Osteoblast (primary cell): ENCODE measurements at regions not wholly inside any gene's neighbourhood (a gene's known extent, or its start where the extent isn't known, plus 50 kb on each side); places are given as distances from the start of the nearest gene placed in this dataset.

ENCODE experiments used
- DNase-seq: peaks from one replicate; pipeline ENCODE4 v3.0.0; 2011; ENCODE audit warnings: low spot score, mixed read lengths; ENCODE audit not compliant: insufficient read length; ENCODE audit errors: missing footprints
- H2AFZ ChIP-seq: 2 replicates; pipeline ENCODE4 v1.6.0; 2011; ENCODE audit warnings: mild to moderate bottlenecking, low read length
- H3K27ac ChIP-seq: 2 replicates; pipeline ENCODE4 v1.5.1; 2011; ENCODE audit warnings: mild to moderate bottlenecking, low read depth, low read length, moderate library complexity
- H3K27me3 ChIP-seq: 2 replicates; pipeline ENCODE4 v1.6.0; 2012; ENCODE audit warnings: mild to moderate bottlenecking, control low read depth, inconsistent platforms, low read length, moderate library complexity; ENCODE audit not compliant: insufficient read depth
- H3K36me3 ChIP-seq: 2 replicates; pipeline ENCODE4 v1.5.1; 2011; ENCODE audit warnings: mild to moderate bottlenecking, low read length, control low read depth, moderate library complexity; ENCODE audit not compliant: insufficient read depth
- H3K4me1 ChIP-seq: 2 replicates; pipeline ENCODE4 v1.5.1; 2011; ENCODE audit warnings: mild to moderate bottlenecking, low read length, control low read depth, moderate library complexity; ENCODE audit not compliant: insufficient read depth
- H3K4me2 ChIP-seq: 2 replicates; pipeline ENCODE4 v1.6.0; 2011; ENCODE audit warnings: mild to moderate bottlenecking, low read length; ENCODE audit not compliant: insufficient read depth
- H3K4me3 ChIP-seq: fragments of 200-600 bp; sonication (generic); 3 replicates; pipeline ENCODE4 v1.5.1; 2012; ENCODE audit warnings: mild to moderate bottlenecking, low read length, inconsistent platforms; ENCODE audit not compliant: insufficient read depth
- H3K79me2 ChIP-seq: 2 replicates; pipeline ENCODE4 v1.6.0; 2012; ENCODE audit warnings: mild to moderate bottlenecking, low read length, control low read depth, inconsistent platforms; ENCODE audit not compliant: insufficient read depth
- H3K9me3 ChIP-seq: 2 replicates; pipeline ENCODE4 v1.5.1; 2011; ENCODE audit warnings: low read depth, low read length, control low read depth
- H4K20me1 ChIP-seq: 2 replicates; pipeline ENCODE4 v1.6.0; 2012; ENCODE audit warnings: mild to moderate bottlenecking, low read length, control low read depth; ENCODE audit not compliant: insufficient read depth
- CTCF ChIP-seq: IDR thresholded peaks from 2 replicates; pipeline ENCODE4 v1.5.1; 2011; ENCODE audit warnings: mild to moderate bottlenecking, low read depth, low read length, moderate library complexity; ENCODE audit errors: extremely low read depth

- no peaks in the 10 kb centered on the region for H3K79me2 ChIP-seq
- no peak overlapping the region for H3K27ac ChIP-seq
- no peak overlapping the region for H3K4me3 ChIP-seq
- no peaks in the 10 kb centered on the region for H3K4me1 ChIP-seq
- H3K9me3 ChIP-seq = no peaks in the 10 kb centered on the region
- H3K27me3 ChIP-seq = no peaks in the 10 kb centered on the region
- H3K36me3 ChIP-seq = no peaks in the 10 kb centered on the region
- H2AFZ ChIP-seq = no peak overlapping the region
- no peak for DNase-seq
- no peak for TF ChIP-seq CTCF
- H4K20me1 ChIP-seq = no peaks in the 10 kb centered on the region
- H3K4me2 ChIP-seq = no peak overlapping the region
Measured at GRCh38 chr11:91587131-91587530, 637.5 kb upstream of the FAT3 start.

GRCh38 chr11:91585035-91585801, 639.4 kb upstream of the FAT3 start:
- no peak overlapping the region for H2AFZ ChIP-seq
- H4K20me1 ChIP-seq = no peaks in the 10 kb centered on the region
- H3K27ac ChIP-seq = no peak overlapping the region
- no peak overlapping the region for H3K4me3 ChIP-seq
- TF ChIP-seq CTCF = no peak
- no peaks in the 10 kb centered on the region for H3K36me3 ChIP-seq
- DNase-seq = no peak
- no peak overlapping the region for H3K4me2 ChIP-seq
- no peaks in the 10 kb centered on the region for H3K4me1 ChIP-seq
- H3K79me2 ChIP-seq = no peaks in the 10 kb centered on the region
- H3K9me3 ChIP-seq = no peaks in the 10 kb centered on the region
- no peaks in the 10 kb centered on the region for H3K27me3 ChIP-seq

GRCh38 chr11:91563176-91563575, 661.4 kb upstream of the FAT3 start:
- Histone ChIP-seq H3K4me2 (no peak overlapping the region), H4K20me1 (no peaks in the 10 kb centered on the region), H3K9me3 (peaks cover 7% of the 10 kb centered on the region), H3K36me3 (no peaks in the 10 kb centered on the region), H3K27me3 (no peaks in the 10 kb centered on the region), H3K27ac (no peak overlapping the region), H3K79me2 (no peaks in the 10 kb centered on the region), H3K4me3 (no peak overlapping the region), H2AFZ (no peak overlapping the region), H3K4me1 (no peaks in the 10 kb centered on the region)
- TF ChIP-seq CTCF = no peak
- DNase-seq = no peak

- no peak overlapping the region for H3K27ac ChIP-seq
- H3K9me3 ChIP-seq = peaks cover 7% of the 10 kb centered on the region
- H2AFZ ChIP-seq = no peak overlapping the region
- H4K20me1 ChIP-seq = no peaks in the 10 kb centered on the region
- DNase-seq = no peak
- no peak overlapping the region for H3K4me2 ChIP-seq
- H3K36me3 ChIP-seq = no peaks in the 10 kb centered on the region
- no peaks in the 10 kb centered on the region for H3K4me1 ChIP-seq
- no peaks in the 10 kb centered on the region for H3K79me2 ChIP-seq
- TF ChIP-seq CTCF = no peak
- no peak overlapping the region for H3K4me3 ChIP-seq
- no peaks in the 10 kb centered on the region for H3K27me3 ChIP-seq
Measured at GRCh38 chr11:91560434-91560833, 664.2 kb upstream of the FAT3 start.
